HG03432 (cell line): ENCODE measurements at regions not wholly inside any gene's neighbourhood (a gene's known extent, or its start where the extent isn't known, plus 50 kb on each side); places are given as distances from the start of the nearest gene placed in this dataset.

ENCODE experiments used
- ATAC-seq: cut with Tn5 transposase; IDR thresholded peaks from one replicate; pipeline ENCODE4 v1.9.1; 2021; ENCODE audit warnings: mild to moderate bottlenecking, moderate library complexity; ENCODE audit not compliant: unreplicated experiment

DNA sequence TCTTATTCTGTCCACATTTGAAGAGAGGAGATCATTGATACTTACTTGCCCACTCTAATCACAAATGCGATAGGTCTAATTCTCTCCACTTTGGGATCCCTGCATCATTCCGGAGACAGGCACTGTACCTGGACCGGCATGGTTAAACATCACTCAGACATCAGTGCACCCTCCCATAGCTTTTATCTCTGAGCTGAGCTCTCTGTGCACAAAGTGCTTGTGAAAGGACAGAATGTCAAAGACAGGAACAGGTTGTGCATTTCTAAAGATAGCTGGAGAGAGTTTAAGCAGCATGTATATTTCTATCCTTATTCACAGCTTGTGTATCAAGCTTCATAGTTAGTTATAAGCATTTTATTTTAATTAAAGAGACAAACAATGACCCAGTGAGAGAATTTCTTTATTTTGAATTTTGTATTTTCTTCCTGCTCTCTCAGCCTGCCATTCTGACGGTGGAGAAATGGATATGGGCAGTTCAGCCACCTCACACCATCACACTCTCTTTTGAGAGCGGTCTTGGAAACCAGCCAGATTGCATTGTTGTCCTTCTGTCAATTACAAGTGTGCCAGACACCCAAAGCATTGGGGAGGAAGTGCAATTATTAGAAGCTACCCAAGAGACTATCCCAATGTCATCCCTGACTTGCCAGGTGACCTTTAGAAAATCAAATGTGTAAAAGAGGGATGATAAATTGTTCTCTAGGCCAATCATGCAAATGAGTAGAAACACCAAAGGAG, 65.2 kb upstream of the CHL1 start:
- no peak for ATAC-seq

DNA sequence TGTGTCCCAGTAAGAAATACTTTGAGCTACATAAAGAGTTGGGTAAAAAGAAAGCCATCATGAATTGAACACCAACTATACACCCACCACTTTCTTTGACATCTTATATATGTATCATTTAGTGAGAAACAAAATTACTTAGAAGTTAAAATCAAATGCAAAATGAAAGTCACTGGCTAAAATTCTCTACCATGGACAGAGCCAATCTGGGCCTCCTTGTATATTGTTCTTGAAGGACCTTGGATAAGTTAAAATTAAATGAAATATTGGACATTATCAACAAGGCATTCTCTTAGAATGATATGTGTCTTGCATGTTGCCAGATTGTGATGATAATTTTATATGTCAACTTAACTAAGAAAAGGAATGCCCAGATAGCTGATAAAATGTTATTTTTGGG, 64.2 kb upstream of the CHL1 start:
- ATAC-seq = no peak

GRCh38 chr3:132904-133303, 63.7 kb upstream of the CHL1 start:
- no peak for ATAC-seq

GRCh38 chr3:140748-141330, 55.7 kb upstream of the CHL1 start:
- no peak for ATAC-seq
